Mucosa of descending colon (tissue), 3 donors: ENCODE measurements at regions not wholly inside any gene's neighbourhood (a gene's known extent, or its start where the extent isn't known, plus 50 kb on each side); places are given as distances from the start of the nearest gene placed in this dataset.

Experiments used
- ATAC-seq: fragments of 200-7000 bp; cut with Tn5 transposase; one replicate; pipeline ENCODE4 v1.9.1; 2020; ENCODE audit warnings: mild to moderate bottlenecking, moderate library complexity
- DNase-seq, 3 donors: peaks; one replicate each; pipeline ENCODE4 v3.0.0-alpha.2; 2020
- H3K36me3 ChIP-seq: fragments of 200-600 bp; one replicate; pipeline ENCODE4 v1.8.0; 2021; ENCODE audit warnings: low read depth, mild to moderate bottlenecking
- H3K4me1 ChIP-seq: fragments of 200-600 bp; one replicate; pipeline ENCODE4 v1.8.0; 2021; ENCODE audit warnings: low read depth, mild to moderate bottlenecking
- H3K4me3 ChIP-seq: fragments of 200-600 bp; one replicate; pipeline ENCODE4 v1.8.0; 2021; ENCODE audit warnings: mild to moderate bottlenecking
- H3K9me3 ChIP-seq: fragments of 200-600 bp; one replicate; pipeline ENCODE4 v1.8.0; 2021; ENCODE audit warnings: mild to moderate bottlenecking
- intact Hi-C, 2 donors: fragments of 100-400 bp; cut with DNase I in 1 of 2; cut with micrococcal nuclease in 1 of 2; formaldehyde crosslinking; loops; one replicate each; pipeline versions ENCODE4 v1.11.0 to v1.11.1; 2022; cut with DNase I, micrococcal nuclease
- TF ChIP-seq, protein P1 (sequence below): fragments of 200-600 bp; IDR thresholded peaks from one replicate; pipeline ENCODE4 v1.8.0; 2022; ENCODE audit warnings: antibody characterized with exemption, mild to moderate bottlenecking
- donor health status: DM: no; HTN: no; CAD: no; lungs with moderate emphysema.
- donor health status: DM: no; HTN: no; CAD: no.
- donor health status: DM: no; HTN: yes; CAD: no.

DNA sequence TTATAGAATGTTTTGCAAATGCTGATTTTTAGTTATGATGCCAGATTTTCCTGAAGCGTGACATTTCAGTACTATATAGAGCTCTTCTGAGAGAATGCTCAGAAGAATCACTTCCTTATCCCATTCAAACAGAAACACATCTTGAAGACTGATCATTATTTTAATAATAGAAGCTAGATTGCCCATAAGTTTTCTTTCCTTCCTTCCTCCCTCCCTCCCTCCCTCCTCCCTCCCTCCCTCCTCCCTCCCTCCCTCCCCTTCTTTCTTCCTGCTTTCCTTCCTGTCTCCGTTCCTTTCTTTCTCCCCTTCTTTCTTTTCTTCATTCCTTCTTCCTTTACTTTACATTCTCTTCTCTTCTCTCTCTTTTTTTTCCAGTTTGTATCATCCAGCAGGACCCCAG is 767.4 kb downstream of the IRX1 start:
- intact Hi-C loops, result no loop called here
- Histone ChIP-seq H3K9me3 (peaks cover 4% of the 10 kb centered on the region), H3K4me3 (no peak overlapping the region), H3K36me3 (no peaks in the 10 kb centered on the region), H3K4me1 (no peaks in the 10 kb centered on the region)
- ATAC-seq, result no peak
- DNase-seq, result no peak
- TF ChIP-seq, protein P1, sequence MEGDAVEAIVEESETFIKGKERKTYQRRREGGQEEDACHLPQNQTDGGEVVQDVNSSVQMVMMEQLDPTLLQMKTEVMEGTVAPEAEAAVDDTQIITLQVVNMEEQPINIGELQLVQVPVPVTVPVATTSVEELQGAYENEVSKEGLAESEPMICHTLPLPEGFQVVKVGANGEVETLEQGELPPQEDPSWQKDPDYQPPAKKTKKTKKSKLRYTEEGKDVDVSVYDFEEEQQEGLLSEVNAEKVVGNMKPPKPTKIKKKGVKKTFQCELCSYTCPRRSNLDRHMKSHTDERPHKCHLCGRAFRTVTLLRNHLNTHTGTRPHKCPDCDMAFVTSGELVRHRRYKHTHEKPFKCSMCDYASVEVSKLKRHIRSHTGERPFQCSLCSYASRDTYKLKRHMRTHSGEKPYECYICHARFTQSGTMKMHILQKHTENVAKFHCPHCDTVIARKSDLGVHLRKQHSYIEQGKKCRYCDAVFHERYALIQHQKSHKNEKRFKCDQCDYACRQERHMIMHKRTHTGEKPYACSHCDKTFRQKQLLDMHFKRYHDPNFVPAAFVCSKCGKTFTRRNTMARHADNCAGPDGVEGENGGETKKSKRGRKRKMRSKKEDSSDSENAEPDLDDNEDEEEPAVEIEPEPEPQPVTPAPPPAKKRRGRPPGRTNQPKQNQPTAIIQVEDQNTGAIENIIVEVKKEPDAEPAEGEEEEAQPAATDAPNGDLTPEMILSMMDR, result no peak

DNA sequence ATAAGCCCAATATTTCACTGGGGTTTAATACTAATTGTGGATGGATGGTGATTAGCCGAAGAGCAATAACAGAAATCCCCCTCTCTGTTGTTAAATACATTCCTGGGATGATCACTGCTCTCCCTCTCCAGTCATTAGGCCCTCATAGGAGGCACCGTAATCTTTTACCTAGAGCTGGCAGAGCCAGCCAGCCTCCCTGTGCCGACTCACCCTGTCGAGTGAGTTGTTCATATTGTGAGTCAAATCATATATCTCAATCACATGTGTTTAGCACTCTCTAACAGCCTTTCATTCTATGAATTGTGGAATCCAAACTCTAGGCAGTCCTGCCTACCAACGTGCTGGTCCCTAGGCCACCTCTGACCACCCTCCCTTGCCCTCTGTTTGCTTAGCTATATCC is 771.0 kb downstream of the IRX1 start:
- DNase-seq (no peak), ATAC-seq (no peak)
- Histone ChIP-seq H3K4me3 (no peak overlapping the region), H3K9me3 (peaks cover 16% of the 10 kb centered on the region), H3K36me3 (no peaks in the 10 kb centered on the region), H3K4me1 (no peaks in the 10 kb centered on the region)
- TF ChIP-seq, protein P1, result no peak
- intact Hi-C loops, result no loop called here

- ATAC-seq, result no peak
- no peaks in the 10 kb centered on the region for H3K4me1 ChIP-seq
- H3K4me3 ChIP-seq, result no peak overlapping the region
- intact Hi-C loops, result no loop called here
- DNase-seq, result no peak
- H3K9me3 ChIP-seq, result peaks cover 19% of the 10 kb centered on the region
- no peaks in the 10 kb centered on the region for H3K36me3 ChIP-seq
- TF ChIP-seq, protein P1, result no peak
These were observed 769.9 kb upstream of the ADAMTS16 start for GRCh38 chr5:4370218-4370617.

DNA sequence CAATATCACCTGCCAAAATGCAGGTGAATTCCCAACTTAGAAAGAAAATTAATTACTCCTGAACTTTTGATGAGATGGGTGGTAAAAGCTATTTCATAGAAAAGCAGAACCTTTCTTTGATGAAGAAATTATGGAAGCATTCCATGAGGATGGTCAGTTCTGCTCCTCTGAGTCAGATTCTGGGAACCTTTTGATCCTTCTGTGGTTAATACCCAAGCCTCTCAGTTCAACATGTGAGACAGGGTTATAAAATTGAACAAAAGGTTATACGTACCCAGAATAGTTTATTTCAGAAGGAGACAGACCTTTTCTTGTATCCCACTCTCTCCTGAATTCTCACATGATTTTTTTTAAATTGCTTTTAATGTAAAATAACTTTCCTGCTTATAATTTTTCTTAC is 767.6 kb upstream of the ADAMTS16 start:
- ATAC-seq (no peak), DNase-seq (no peak)
- H3K4me3 ChIP-seq, result no peak overlapping the region
- intact Hi-C loops, result no loop called here
- peaks cover 18% of the 10 kb centered on the region for H3K9me3 ChIP-seq
- TF ChIP-seq, protein P1, result no peak
- no peaks in the 10 kb centered on the region for H3K36me3 ChIP-seq
- H3K4me1 ChIP-seq, result no peaks in the 10 kb centered on the region

GRCh38 chr5:4373051-4373820 is 766.9 kb upstream of the ADAMTS16 start:
- DNase-seq (no peak), ATAC-seq (no peak)
- no peaks in the 10 kb centered on the region for H3K36me3 ChIP-seq
- no peak overlapping the region for H3K4me3 ChIP-seq
- TF ChIP-seq, protein P1, result no peak
- H3K9me3 ChIP-seq, result peaks cover 22% of the 10 kb centered on the region
- no peaks in the 10 kb centered on the region for H3K4me1 ChIP-seq
- intact Hi-C loops, result no loop called here

GRCh38 chr5:4374866-4375265 is 765.3 kb upstream of the ADAMTS16 start:
- TF ChIP-seq, protein P1, result no peak
- DNase-seq (no peak), ATAC-seq (no peak)
- H3K9me3 ChIP-seq, result peaks cover 17% of the 10 kb centered on the region
- intact Hi-C loops, result no loop called here
- no peaks in the 10 kb centered on the region for H3K4me1 ChIP-seq
- H3K4me3 ChIP-seq, result no peak overlapping the region
- no peaks in the 10 kb centered on the region for H3K36me3 ChIP-seq
